Skeletal muscle satellite cell (primary cell): ENCODE measurements at regions not wholly inside any gene's neighbourhood (a gene's known extent, or its start where the extent isn't known, plus 50 kb on each side); places are given as distances from the start of the nearest gene placed in this dataset.

Experiments
- H3K27me3 ChIP-seq: 2 replicates; pipeline ENCODE4 v1.7.0; 2013; ENCODE audit warnings: low read length; ENCODE audit not compliant: control insufficient read depth, insufficient read depth
- H3K36me3 ChIP-seq: 2 replicates; pipeline ENCODE4 v1.7.0; 2013; ENCODE audit warnings: mild to moderate bottlenecking, control low read depth, low read length; ENCODE audit not compliant: insufficient read depth
- H3K4me1 ChIP-seq: 2 replicates; pipeline ENCODE4 v1.7.0; 2013; ENCODE audit warnings: low read length; ENCODE audit not compliant: control insufficient read depth, insufficient read depth
- H3K4me2 ChIP-seq: 2 replicates; pipeline ENCODE4 v1.7.0; 2013; ENCODE audit warnings: mild to moderate bottlenecking, low read length
- H3K4me3 ChIP-seq: 2 replicates; pipeline ENCODE4 v1.7.0; 2013; ENCODE audit warnings: low read length
- H3K9ac ChIP-seq: 2 replicates; pipeline ENCODE4 v1.7.0; 2013; ENCODE audit warnings: mild to moderate bottlenecking, low read depth, low read length, moderate library complexity
- H3K9me3 ChIP-seq: replicated peaks from 2 replicates; pipeline ENCODE4 v1.7.0; 2013; ENCODE audit warnings: mild to moderate bottlenecking, control low read depth, low read length

DNA sequence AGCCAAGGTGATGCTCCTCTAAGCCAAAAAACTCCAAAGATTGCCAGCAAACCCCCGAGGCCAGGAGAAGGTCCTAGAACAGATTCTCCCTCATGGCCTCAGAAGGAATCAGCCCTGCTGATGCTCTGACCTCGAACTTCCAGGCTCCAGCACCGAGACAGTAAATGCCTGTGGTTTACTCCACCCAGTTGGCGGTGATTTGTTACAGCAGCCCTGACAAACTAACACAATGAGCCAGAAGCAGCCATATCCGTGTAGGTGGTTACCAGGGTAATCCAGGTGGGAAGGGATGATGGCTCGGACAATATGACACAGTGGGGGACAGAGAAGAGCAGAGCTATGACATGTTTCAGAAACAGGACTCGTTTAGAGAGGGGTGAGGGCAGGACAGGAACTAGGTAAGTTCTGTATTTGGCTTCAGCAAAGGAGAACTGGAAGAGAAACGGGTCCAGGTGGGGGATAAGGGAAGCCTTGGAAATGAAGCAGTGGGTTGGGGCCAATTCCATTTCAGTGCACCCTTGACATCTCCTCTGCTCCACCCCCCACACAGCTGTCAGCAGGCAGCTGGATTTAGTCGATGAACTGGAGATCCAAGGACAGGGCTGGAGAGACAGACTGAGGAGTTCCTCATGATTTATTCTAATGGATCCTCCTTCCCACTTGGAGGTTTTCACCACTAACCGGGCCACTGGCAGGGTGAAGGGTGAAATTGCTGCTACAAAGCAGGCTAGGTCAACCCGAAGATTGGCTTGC lies 179.7 kb upstream of the SH3BP4 start:
- Histone ChIP-seq H3K4me2 (no peak overlapping the region), H3K36me3 (no peaks in the 10 kb centered on the region), H3K9ac (no peak overlapping the region), H3K4me1 (peaks cover 29% of the 10 kb centered on the region), H3K27me3 (no peaks in the 10 kb centered on the region), H3K9me3 (no peaks in the 10 kb centered on the region), H3K4me3 (no peak overlapping the region)

DNA sequence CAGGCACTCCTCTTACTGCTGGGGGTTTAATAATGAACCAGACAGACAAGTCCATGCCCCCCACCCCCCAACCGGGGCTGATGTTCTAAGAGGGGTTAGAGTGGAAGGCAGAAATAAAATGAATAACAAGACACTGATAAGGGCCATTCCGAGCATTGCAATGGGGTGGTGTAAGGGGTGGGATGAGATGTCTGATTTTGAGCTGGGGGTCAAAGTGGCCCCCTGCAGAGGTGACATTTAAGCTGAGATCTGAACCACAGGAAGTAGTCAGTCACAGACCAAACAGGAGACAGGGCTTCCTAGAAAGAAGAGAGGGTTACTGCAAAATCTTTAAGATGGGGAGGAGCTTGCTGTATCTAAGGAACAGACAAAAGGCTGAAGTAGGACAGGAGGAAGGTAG lies 180.6 kb upstream of the SH3BP4 start:
- Histone ChIP-seq H3K4me1 (peaks cover 29% of the 10 kb centered on the region), H3K36me3 (no peaks in the 10 kb centered on the region), H3K9me3 (no peaks in the 10 kb centered on the region), H3K27me3 (no peaks in the 10 kb centered on the region), H3K9ac (no peak overlapping the region), H3K4me2 (no peak overlapping the region), H3K4me3 (no peak overlapping the region)

DNA sequence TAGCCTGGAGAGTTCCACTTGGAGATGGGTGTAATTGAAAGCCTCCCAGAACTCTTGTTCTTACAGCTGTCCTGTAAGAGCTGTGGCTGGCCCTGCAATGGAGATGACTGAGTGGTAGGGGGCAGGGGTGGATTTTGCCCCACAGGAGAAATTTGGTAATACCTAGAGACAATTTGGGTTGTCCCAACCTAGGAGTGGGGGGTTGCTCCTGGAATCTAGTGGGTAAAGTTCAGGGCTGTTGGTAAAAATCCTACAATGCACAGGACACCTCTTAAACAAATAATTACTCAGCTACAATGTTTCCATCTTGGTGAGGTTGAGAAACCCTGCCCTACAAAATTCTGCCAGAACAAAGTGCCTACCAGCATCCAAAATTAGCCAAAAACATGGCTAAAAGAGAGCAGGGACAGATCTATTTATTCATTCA lies 181.1 kb upstream of the SH3BP4 start:
- Histone ChIP-seq H3K27me3 (no peaks in the 10 kb centered on the region), H3K9ac (no peak overlapping the region), H3K4me3 (no peak overlapping the region), H3K4me2 (no peak overlapping the region), H3K36me3 (no peaks in the 10 kb centered on the region), H3K4me1 (peaks cover 29% of the 10 kb centered on the region), H3K9me3 (no peaks in the 10 kb centered on the region)

DNA sequence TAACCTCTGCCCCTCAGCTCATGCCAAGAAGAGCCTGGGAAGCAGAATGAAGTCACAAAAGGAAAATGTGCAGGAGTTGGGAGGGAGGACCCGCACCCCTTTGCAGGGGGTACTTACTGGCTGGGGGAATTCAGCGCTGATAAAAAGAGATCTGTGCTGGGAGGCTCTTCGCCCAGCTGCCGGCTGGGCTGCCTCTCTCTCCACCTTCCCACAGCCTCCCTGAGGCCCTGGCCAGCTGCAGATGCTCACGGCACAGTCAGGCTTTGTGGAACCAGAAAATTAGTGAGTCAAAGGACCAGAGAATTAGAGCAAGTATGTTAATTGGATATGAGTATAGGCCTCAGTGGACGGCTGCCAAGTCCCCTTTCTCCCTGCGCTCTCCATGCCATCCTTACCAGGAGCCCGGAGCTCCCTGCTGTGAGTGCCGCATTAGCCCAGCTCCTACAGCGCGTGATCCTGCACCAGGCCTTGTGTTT lies 181.7 kb upstream of the SH3BP4 start:
- H3K36me3 ChIP-seq = no peaks in the 10 kb centered on the region
- no peak overlapping the region for H3K4me3 ChIP-seq
- no peaks in the 10 kb centered on the region for H3K27me3 ChIP-seq
- no peak overlapping the region for H3K9ac ChIP-seq
- no peak overlapping the region for H3K4me2 ChIP-seq
- H3K9me3 ChIP-seq = no peaks in the 10 kb centered on the region
- H3K4me1 ChIP-seq = peaks cover 29% of the 10 kb centered on the region

DNA sequence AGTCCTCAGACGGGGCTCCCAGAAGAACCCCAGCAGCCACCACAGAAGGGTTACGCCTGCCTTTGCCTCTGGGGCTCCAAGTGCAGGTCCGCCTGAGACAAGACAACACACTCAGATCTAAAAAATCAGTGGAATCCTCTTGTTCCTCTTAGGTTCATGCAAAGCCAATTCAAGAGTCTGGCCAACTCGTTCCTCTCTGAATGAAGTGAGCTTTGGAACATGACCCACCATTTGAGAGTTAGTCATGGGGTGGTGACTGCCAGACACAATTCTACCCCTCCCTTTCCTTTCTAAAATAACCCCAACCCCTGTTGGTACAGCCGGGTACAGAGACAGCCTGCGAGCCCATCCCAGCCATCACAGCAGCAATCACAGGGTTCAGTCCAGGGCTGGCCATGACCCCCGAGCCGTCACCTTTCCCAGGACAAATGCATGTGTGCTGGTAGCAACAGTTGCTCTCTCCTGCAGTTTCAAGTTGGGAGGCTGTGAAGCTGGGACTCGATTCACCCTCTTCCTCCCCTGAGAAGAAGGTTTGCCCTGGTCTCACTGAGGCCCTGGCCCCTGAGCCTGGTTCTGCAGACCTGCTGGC lies 183.1 kb upstream of the SH3BP4 start:
- no peak overlapping the region for H3K4me3 ChIP-seq
- no peaks in the 10 kb centered on the region for H3K27me3 ChIP-seq
- peaks cover 29% of the 10 kb centered on the region for H3K4me1 ChIP-seq
- H3K4me2 ChIP-seq = no peak overlapping the region
- no peaks in the 10 kb centered on the region for H3K36me3 ChIP-seq
- H3K9me3 ChIP-seq = no peaks in the 10 kb centered on the region
- no peak overlapping the region for H3K9ac ChIP-seq

DNA sequence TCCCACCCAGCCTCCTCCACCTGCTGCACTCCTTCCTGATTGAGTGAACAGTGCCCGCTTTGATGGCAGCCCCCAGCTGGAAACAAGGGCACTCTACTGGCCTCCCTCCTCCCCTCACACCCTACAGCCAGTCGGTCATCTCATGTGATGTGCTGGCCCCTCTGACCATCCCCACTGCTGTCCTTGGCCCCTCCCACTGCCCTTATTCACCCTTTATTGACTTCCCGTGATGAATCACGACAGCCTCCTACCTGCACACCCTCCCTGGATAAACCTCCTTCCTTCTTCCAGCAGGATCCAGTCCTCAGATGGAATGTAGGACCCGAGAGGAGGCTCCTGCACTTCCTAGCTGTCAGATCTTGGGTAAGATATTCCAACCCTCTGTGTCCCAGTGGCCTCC lies 186.5 kb upstream of the SH3BP4 start:
- Histone ChIP-seq H3K9ac (no peak overlapping the region), H3K9me3 (no peaks in the 10 kb centered on the region), H3K4me2 (no peak overlapping the region), H3K27me3 (no peaks in the 10 kb centered on the region), H3K36me3 (no peaks in the 10 kb centered on the region), H3K4me3 (no peak overlapping the region), H3K4me1 (peaks cover 19% of the 10 kb centered on the region)

DNA sequence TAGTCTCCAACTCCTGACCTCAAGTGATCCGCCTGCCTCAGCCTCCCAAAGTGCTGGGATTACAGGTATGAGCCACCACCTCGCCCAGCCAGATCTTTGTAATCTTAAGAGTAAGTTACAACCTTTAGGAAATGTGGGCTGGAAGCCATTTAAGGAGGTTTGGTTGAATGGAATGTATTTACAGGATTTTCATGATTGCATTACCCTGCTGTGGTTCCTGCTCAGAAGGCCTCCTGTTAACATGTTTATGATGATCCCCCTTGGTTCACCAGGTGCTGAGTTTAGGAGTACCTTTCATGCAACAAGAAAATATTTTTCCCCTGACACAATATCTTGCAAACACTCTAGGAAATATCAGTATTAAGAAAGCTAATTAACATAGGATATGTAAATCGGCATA lies 187.4 kb upstream of the SH3BP4 start:
- Histone ChIP-seq H3K4me1 (peaks cover 14% of the 10 kb centered on the region), H3K9ac (no peak overlapping the region), H3K4me2 (no peak overlapping the region), H3K9me3 (no peaks in the 10 kb centered on the region), H3K4me3 (no peak overlapping the region), H3K36me3 (no peaks in the 10 kb centered on the region), H3K27me3 (no peaks in the 10 kb centered on the region)

DNA sequence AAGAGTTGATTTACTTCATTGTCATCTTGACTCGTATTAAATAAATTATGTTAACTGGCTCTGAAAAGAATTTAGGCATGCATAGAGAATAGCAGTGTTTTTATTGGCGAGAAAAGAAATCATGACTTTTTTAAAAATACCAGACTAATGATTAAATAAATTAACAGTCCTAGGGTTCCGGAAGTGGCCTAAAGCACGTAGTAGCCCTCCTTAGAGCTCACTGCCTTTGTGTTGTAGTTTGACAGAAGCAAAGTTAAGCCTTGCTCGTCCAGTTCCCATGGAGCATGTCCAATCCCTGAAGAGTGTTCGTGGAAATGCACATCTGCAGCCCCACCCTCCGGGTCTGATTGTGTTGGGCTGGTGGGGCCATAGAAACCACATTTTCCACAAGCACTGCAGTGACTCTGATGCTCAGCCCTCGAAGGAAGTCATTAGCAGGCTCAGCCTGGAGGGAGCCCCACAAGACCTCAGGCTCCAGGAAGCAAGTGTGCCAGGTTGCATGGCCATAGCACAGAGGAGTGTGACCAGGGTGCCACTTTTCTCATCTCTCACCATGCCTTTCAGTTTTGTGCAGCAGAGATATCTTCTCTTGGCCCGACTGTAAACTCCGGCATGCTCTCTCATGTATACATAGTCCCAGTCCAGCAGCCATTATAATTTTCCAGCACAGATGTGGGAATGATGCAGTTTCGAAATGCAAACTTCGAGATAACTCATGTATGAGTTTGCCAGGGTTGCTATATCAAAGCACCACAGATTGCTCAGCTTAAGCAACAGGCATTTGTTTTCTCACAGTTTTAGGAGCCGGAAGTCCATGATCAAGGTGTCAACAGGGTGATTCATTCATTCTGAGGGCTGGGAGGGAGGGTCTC lies 188.6 kb upstream of the SH3BP4 start:
- Histone ChIP-seq H3K4me3 (no peak overlapping the region), H3K9ac (no peak overlapping the region)

DNA sequence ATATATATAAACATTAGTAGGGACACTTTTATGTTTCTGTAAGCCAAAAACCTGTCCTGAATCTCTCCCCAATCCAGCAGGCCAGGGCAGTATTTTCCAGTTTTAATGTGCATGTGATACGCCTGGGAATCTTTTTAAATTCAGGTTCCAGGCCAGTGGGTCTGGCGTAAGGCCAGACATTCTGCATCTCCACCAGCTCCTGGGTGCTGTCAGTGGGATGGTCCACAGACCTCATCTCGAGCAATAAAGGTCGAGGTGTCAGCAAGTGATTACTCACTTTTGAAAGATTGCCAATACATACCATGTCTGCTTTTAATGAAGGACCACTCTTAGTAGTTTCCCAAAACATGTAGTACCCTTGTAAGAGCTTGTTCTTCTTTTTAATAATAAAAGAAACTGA lies 189.9 kb upstream of the SH3BP4 start:
- Histone ChIP-seq H3K36me3 (no peaks in the 10 kb centered on the region), H3K4me2 (no peak overlapping the region), H3K27me3 (no peaks in the 10 kb centered on the region), H3K9ac (no peak overlapping the region), H3K4me3 (no peak overlapping the region), H3K9me3 (no peaks in the 10 kb centered on the region), H3K4me1 (peaks cover 6% of the 10 kb centered on the region)

More for the DNA sequence above, 188.6 kb upstream of the SH3BP4 start:
- no peak overlapping the region for H3K4me2 ChIP-seq
- H3K9me3 ChIP-seq = no peaks in the 10 kb centered on the region
- H3K4me1 ChIP-seq = peaks cover 6% of the 10 kb centered on the region
- no peaks in the 10 kb centered on the region for H3K36me3 ChIP-seq
- no peaks in the 10 kb centered on the region for H3K27me3 ChIP-seq

DNA sequence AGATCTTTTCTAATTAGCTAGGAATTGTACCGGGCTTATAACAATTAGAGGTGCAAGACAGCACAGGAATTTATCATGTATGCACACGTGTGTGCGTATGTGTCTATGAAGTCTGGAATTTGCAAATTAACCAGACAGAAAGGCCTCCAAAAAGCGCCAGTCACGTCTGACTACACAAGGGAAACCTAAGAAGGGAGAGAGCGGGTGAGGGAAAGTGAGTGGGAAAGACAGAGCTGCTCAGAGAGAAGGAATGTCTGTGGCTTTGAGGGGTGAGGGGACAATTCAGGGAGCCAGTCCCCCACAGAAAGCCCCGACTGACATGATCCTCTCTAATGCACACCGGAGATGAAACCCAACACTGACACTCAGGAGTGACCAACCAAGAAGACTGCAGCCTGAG lies 197.7 kb upstream of the SH3BP4 start:
- Histone ChIP-seq H3K27me3 (no peaks in the 10 kb centered on the region), H3K4me1 (peaks cover 6% of the 10 kb centered on the region), H3K4me2 (peak overlapping the region; percentile 58), H3K9me3 (no peaks in the 10 kb centered on the region), H3K9ac (no peak overlapping the region), H3K36me3 (no peaks in the 10 kb centered on the region), H3K4me3 (peak overlapping the region; percentile 25)

DNA sequence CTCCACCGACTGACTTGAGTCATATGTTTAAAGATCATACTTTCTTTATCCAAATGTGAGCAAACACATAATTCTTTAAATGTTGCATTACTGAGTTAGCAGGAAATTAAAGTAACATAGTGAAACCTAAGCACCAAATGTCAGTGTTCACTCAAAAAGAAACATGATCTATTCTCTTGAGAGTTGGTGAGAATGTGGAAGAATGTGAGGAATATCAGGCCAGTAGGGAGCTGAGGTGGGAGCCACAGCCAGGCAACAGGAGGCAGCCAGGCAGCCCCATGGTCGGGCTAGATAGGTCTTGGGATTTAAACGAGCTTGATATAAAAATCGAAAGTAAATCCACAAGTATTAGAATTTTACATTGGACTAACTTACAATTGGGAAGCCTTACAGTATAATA lies 198.1 kb upstream of the SH3BP4 start:
- Histone ChIP-seq H3K4me2 (peak overlapping the region; percentile 58), H3K9ac (no peak overlapping the region), H3K27me3 (no peaks in the 10 kb centered on the region), H3K36me3 (no peaks in the 10 kb centered on the region), H3K4me3 (peak overlapping the region; percentile 25), H3K4me1 (peaks cover 6% of the 10 kb centered on the region), H3K9me3 (no peaks in the 10 kb centered on the region)
